HUES48 (cell line): ENCODE measurements at regions not wholly inside any gene's neighbourhood (a gene's known extent, or its start where the extent isn't known, plus 50 kb on each side); places are given as distances from the start of the nearest gene placed in this dataset.
"Not testable (repeated sequence)": the region's sequence is repeated elsewhere in the genome, so short reads cannot be mapped to it uniquely, and the experiment has no call there.

ENCODE experiments used
- H3K27ac ChIP-seq: one replicate; pipeline ENCODE4 v1.7.0; 2013; ENCODE audit warnings: low read depth, low read length, inconsistent platforms
- H3K27me3 ChIP-seq: 2 replicates; pipeline ENCODE4 v1.6.1; 2013; ENCODE audit warnings: mild to moderate bottlenecking, low read length; ENCODE audit not compliant: control insufficient read depth, insufficient read depth
- H3K36me3 ChIP-seq: 2 replicates; pipeline ENCODE4 v1.6.1; 2013; ENCODE audit warnings: low read length; ENCODE audit not compliant: control insufficient read depth, insufficient read depth
- H3K4me1 ChIP-seq: 2 replicates; pipeline ENCODE4 v1.6.1; 2013; ENCODE audit warnings: mild to moderate bottlenecking, low read length; ENCODE audit not compliant: control insufficient read depth, insufficient read depth
- H3K4me3 ChIP-seq: 2 replicates; pipeline ENCODE4 v1.5.1; 2013; ENCODE audit warnings: mild to moderate bottlenecking, low read depth, low read length
- H3K9ac ChIP-seq: 2 replicates; pipeline ENCODE4 v1.6.1; 2013; ENCODE audit warnings: mild to moderate bottlenecking, low read depth, low read length, moderate library complexity
- H3K9me3 ChIP-seq: 2 replicates; pipeline ENCODE4 v1.6.1; 2013; ENCODE audit warnings: low read length; ENCODE audit not compliant: control insufficient read depth, insufficient read depth

- Histone ChIP-seq H3K36me3 (no peaks in the 10 kb centered on the region), H3K27me3 (no peaks in the 10 kb centered on the region), H3K4me1 (no peaks in the 10 kb centered on the region), H3K9ac (no peak overlapping the region), H3K4me3 (no peak overlapping the region), H3K27ac (no peak overlapping the region), H3K9me3 (peaks cover 4% of the 10 kb centered on the region; the same call in 1 of the 2 replicates)
Observed at GRCh38 chr5:52069997-52070396, 686.7 kb downstream of the ISL1 start.

- no peak overlapping the region for H3K9ac ChIP-seq
- H3K36me3 ChIP-seq = no peaks in the 10 kb centered on the region
- no peak overlapping the region for H3K27ac ChIP-seq
- no peaks in the 10 kb centered on the region for H3K9me3 ChIP-seq
- H3K4me1 ChIP-seq = peaks cover 14% of the 10 kb centered on the region
- no peaks in the 10 kb centered on the region for H3K27me3 ChIP-seq
- H3K4me3 ChIP-seq = no peak overlapping the region
Observed at GRCh38 chr5:52073993-52074689, 690.9 kb downstream of the ISL1 start.

- H3K27me3 ChIP-seq = no peaks in the 10 kb centered on the region
- H3K36me3 ChIP-seq = no peaks in the 10 kb centered on the region
- no peaks in the 10 kb centered on the region for H3K9me3 ChIP-seq
- no peak overlapping the region for H3K4me3 ChIP-seq
- H3K27ac ChIP-seq = peak overlapping the region; percentile 40
- H3K9ac ChIP-seq = no peak overlapping the region
- peaks cover 14% of the 10 kb centered on the region for H3K4me1 ChIP-seq
Observed at GRCh38 chr5:52077941-52078815, 694.9 kb downstream of the ISL1 start.

GRCh38 chr5:52102311-52102710, 685.4 kb upstream of the ITGA1 start:
- H3K9ac ChIP-seq, H3K27ac ChIP-seq, H3K4me1 ChIP-seq, H3K9me3 ChIP-seq, H3K4me3 ChIP-seq, H3K27me3 ChIP-seq, H3K36me3 ChIP-seq: not testable (repeated sequence)

GRCh38 chr5:52107210-52107905, 680.4 kb upstream of the ITGA1 start:
- Histone ChIP-seq H3K27me3 (no peaks in the 10 kb centered on the region), H3K27ac (no peak overlapping the region), H3K4me3 (no peak overlapping the region)

DNA sequence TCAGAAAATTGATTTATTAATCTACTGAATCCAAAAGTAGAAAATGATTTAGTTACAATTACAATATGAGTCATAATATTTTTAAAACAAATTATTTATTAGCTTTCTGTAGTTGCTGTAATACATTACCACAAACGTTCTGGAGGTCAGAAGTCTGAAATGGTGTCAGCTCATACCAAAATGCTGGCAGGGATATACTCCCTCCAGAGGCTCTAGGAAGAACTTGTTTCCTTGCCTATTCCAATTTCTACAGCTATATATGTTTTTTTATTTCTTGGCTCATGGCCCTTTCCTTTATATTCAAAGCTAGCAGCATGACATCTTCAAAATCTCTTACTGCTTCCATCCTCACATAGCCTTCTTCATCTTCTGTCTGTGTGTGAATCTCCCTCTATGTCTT, 667.9 kb upstream of the ITGA1 start:
- no peaks in the 10 kb centered on the region for H3K9me3 ChIP-seq
- H3K27ac ChIP-seq = no peak overlapping the region
- no peak overlapping the region for H3K9ac ChIP-seq
- H3K27me3 ChIP-seq = no peaks in the 10 kb centered on the region
- H3K4me1 ChIP-seq = peaks cover 7% of the 10 kb centered on the region
- H3K4me3 ChIP-seq = no peak overlapping the region
- H3K36me3 ChIP-seq = no peaks in the 10 kb centered on the region

More at GRCh38 chr5:52107210-52107905, 680.4 kb upstream of the ITGA1 start:
- Histone ChIP-seq H3K9me3 (no peaks in the 10 kb centered on the region), H3K9ac (no peak overlapping the region), H3K4me1 (no peaks in the 10 kb centered on the region), H3K36me3 (no peaks in the 10 kb centered on the region)

DNA sequence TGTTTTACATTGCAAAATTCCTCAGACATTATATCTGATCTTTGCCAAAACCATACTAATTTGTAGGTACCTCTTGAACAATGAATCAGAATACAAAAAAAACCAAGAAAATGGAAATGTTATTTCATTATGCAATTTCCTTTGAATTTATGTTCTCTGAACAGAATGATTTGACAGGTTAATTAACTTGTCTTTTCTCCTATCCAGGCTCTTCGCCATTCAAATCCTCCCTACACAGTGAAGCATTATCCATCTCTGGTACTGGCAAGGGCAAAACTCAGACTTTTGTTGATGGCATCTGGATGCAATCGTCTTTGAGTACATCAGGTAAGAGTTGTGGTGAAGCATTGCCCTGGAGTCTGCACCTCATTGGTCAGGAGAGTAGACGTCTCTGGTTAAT, 655.7 kb upstream of the ITGA1 start:
- no peak overlapping the region for H3K4me3 ChIP-seq
- H3K36me3 ChIP-seq = no peaks in the 10 kb centered on the region
- no peaks in the 10 kb centered on the region for H3K9me3 ChIP-seq
- no peak overlapping the region for H3K9ac ChIP-seq
- no peak overlapping the region for H3K27ac ChIP-seq
- no peaks in the 10 kb centered on the region for H3K4me1 ChIP-seq
- H3K27me3 ChIP-seq = no peaks in the 10 kb centered on the region

- no peak overlapping the region for H3K27ac ChIP-seq
- H3K9me3 ChIP-seq = no peaks in the 10 kb centered on the region
- H3K9ac ChIP-seq = no peak overlapping the region
- no peaks in the 10 kb centered on the region for H3K27me3 ChIP-seq
- H3K4me3 ChIP-seq = no peak overlapping the region
- H3K4me1 ChIP-seq = no peaks in the 10 kb centered on the region
- H3K36me3 ChIP-seq = no peaks in the 10 kb centered on the region
Observed at GRCh38 chr5:52134013-52134650, 653.6 kb upstream of the ITGA1 start.

GRCh38 chr5:52139888-52140615, 647.7 kb upstream of the ITGA1 start:
- no peak overlapping the region for H3K4me3 ChIP-seq

DNA sequence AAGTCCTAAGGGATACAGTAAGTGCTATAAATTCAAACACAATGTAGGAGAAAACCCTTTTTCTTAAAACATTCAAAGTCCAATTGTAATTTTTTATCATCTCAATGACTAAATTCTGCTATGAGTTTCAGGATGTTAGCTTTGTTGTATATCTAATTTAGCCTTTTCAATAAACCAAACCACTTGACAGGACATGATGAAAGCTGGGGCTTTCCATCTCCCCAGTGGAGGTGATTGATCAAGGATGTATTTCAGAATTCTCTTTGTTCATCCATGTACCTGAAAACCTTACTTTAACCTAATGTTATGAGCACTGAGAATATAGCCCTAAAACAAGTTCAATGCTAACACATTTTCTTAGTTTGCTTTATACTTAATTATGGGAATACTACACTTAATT, 639.0 kb upstream of the ITGA1 start:
- no peaks in the 10 kb centered on the region for H3K27me3 ChIP-seq

More at GRCh38 chr5:52139888-52140615, 647.7 kb upstream of the ITGA1 start:
- Histone ChIP-seq H3K27ac (no peak overlapping the region), H3K4me1 (no peaks in the 10 kb centered on the region), H3K9ac (no peak overlapping the region), H3K27me3 (no peaks in the 10 kb centered on the region), H3K36me3 (no peaks in the 10 kb centered on the region), H3K9me3 (no peaks in the 10 kb centered on the region)

More for the DNA sequence above, 639.0 kb upstream of the ITGA1 start:
- Histone ChIP-seq H3K9ac (no peak overlapping the region), H3K36me3 (no peaks in the 10 kb centered on the region), H3K4me1 (peaks cover 10% of the 10 kb centered on the region), H3K27ac (no peak overlapping the region), H3K9me3 (no peaks in the 10 kb centered on the region), H3K4me3 (no peak overlapping the region)
